GM18907 (cell line): ENCODE measurements at regions not wholly inside any gene's neighbourhood (a gene's known extent, or its start where the extent isn't known, plus 50 kb on each side); places are given as distances from the start of the nearest gene placed in this dataset.
"Not testable (repeated sequence)": the region's sequence is repeated elsewhere in the genome, so short reads cannot be mapped to it uniquely, and the experiment has no call there.

Source experiments
- ATAC-seq: cut with Tn5 transposase; IDR thresholded peaks from one replicate; pipeline ENCODE4 v1.9.1; 2021; ENCODE audit warnings: mild to moderate bottlenecking, moderate library complexity; ENCODE audit not compliant: unreplicated experiment

- ATAC-seq = no peak
Measured at GRCh38 chr3:11713171-11713570, 69.5 kb upstream of the VGLL4 start.

GRCh38 chr3:11712646-11713045 lies 68.9 kb upstream of the VGLL4 start:
- ATAC-seq = no peak

GRCh38 chr3:11711876-11712275 lies 68.2 kb upstream of the VGLL4 start:
- ATAC-seq = no peak

DNA sequence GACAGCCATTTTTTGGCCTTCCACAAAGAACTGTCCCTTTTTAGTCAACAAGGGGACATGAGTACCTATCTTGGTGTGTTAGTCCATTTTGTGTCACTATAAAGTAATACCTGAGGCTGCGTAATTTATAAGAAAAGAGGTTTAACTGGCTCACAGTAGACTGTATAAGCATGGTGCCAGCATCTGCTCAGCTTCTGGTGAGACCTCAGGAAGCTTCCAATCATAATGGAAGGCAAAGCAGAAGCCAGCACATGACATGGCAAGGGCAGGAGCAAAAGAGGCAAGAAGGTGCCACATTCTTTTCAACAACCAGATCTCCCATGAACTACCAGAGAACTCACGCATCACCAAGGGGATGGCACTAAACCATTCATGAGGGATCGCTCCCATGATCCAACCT lies 66.1 kb upstream of the VGLL4 start:
- no peak for ATAC-seq

DNA sequence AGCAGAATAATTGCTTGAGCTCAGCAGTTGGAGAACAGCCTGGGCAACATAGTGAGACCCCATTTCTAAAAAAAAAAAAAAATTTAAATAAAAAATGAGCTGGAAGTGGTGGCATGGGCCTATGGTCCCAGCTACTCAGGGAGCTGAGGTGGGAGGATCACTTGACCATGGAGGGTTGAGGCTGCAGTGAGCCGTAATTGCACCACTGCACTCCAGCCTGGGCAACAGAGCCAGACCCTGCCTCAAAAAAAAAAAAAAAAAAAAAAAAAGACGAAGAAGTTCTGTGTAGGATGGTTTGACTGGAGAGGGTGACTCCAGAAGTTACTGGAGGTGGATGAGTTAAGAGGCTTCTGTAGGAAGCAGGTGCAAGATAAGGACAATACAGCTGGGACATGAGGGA lies 63.4 kb upstream of the VGLL4 start:
- ATAC-seq = not testable (repeated sequence)

DNA sequence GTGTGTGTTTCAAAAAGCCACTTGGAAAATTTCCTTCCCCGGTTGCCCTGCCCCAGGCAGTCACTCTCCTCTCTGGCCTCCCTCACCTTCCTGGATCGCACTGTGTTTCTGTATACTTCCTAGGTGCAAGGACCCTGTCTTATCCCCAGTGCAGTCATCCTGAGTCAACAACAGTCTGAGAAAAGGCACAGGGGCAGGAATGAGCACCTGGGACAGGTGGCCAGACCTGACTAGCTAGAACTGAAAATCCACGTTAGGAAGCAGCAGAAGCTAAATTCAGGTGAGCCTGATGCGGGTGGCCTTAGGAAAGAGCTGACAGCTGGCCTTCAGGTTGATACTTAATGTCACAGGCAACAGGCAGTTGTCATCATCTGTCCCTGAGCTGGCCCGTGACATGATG lies 62.9 kb upstream of the VGLL4 start:
- no peak for ATAC-seq

- no peak for ATAC-seq
Measured at GRCh38 chr3:11705049-11705448, 61.3 kb upstream of the VGLL4 start.

- no peak for ATAC-seq
Measured at GRCh38 chr3:11703146-11703545, 59.4 kb upstream of the VGLL4 start.

DNA sequence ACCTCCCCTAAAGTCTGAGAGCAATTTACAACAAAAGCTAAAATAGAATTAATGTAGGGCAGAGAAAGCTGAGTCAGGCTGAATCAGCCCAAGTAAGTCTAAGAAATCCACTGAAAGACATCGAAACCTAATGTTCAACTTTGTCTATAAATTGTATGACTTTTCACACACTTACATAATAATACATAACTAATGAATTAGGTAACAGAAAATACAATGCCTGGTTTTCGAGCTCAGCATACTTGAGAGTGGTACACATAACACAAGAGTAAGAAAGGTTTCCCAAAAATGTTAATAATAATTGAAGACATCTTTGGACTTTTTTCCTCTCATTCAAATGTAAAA lies 55.3 kb upstream of the VGLL4 start:
- ATAC-seq = no peak

DNA sequence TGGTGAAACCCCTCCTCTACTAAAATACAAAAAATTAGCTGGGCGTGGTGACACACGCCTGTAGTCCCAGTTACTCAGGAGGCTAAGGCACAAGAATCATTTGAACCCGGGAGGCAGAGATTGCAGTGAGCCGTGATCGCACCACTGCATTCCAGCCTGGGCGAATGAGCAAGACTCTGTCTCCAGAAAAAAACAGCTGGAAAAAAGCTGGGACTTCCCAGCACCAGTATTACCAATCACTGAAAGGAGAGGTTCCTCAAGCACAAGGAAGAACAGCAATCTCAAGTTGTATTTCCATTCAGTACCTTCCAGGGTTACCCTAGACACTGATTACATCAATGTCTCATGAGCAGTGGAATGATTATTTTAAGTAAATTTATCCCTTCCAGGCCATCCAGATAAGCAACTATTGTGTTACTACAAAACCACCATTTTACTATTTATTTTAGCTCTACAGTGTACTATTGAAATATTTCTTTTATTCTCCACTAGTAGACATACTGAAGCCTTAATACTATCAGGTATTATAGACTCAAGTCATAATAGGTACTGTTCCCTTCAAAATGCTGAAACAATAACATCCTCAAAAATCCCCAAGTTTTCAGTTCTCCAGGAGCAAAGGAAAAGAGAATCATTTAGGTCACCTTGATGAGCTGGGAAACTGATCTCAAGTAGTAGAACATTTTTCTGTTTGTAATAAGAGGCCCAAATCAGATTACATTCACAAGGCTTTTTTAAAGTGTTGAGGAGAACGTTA lies 54.8 kb upstream of the VGLL4 start:
- ATAC-seq = no peak

DNA sequence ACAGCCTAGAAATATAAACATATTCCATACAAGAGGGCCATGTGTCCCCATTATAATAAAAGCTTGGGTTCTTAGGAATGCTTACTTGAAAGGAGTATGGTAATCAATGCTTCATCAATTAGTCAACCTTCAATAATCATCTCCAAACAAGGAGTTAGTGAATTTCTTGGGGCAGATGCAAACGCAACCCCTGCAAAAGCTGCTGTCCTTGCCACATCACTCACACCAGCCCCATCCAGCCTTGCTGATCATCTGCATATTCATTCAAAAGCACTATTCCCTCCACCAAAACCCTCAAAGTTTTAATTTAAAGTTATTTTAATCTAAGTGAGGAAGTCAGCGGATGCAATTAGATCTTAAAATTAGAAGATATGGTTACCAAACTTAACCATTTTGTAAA lies 54.0 kb upstream of the VGLL4 start:
- ATAC-seq = no peak

DNA sequence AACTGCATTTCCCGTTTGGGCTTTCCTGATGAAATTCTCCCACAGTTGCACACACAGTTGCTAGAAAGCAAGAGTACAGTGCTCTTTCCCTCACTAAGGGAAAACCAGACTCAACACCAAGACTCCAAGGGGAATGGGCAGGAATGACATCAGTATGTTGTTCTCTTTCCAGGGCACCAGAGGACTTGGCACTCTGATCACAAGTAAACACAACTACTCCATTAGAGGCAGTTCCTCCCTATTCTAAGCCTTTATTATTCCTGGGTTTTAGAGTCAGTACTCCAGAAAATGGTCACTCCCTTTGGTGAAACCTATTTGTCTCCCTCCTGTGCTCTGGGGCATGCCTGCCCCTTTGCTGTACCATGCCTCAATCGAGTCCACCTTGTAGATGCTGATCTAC lies 52.3 kb upstream of the VGLL4 start:
- no peak for ATAC-seq
